Activated CD8-positive, alpha-beta T cell treated with anti-CD3 and anti-CD28 coated beads for 36 hours (primary cell): ENCODE measurements at regions not wholly inside any gene's neighbourhood (a gene's known extent, or its start where the extent isn't known, plus 50 kb on each side); places are given as distances from the start of the nearest gene placed in this dataset.

ENCODE experiments used
- ATAC-seq: fragments of 200-7000 bp; cut with Tn5 transposase; one replicate; pipeline ENCODE4 v1.10.0; 2021; ENCODE audit warnings: mild to moderate bottlenecking, moderate library complexity
- CTCF ChIA-PET: fragments of 350-600 bp; sonication (Branson Sonifier 250); formaldehyde crosslinking; loops from one replicate; lab custom pipeline; 2021; ENCODE audit warnings: antibody characterized with exemption; lab: Charles Lee
- POLR2A ChIA-PET: fragments of 350-600 bp; sonication (Branson Sonifier 250); formaldehyde crosslinking; loops from one replicate; lab custom pipeline; 2021; ENCODE audit warnings: antibody characterized with exemption; lab: Charles Lee
- DNase-seq: peaks from one replicate; pipeline ENCODE4 v3.0.0-alpha.2; 2020
- H3K27ac Mint-ChIP-seq: one replicate; pipeline ENCODE4 v1.8.0; 2021; ENCODE audit warnings: mild to moderate bottlenecking, mixed read lengths
- H3K27me3 Mint-ChIP-seq: one replicate; pipeline ENCODE4 v1.8.0; 2021; ENCODE audit warnings: mixed read lengths
- H3K36me3 Mint-ChIP-seq: one replicate; pipeline ENCODE4 v1.8.0; 2021; ENCODE audit warnings: low read depth, mixed read lengths
- H3K4me1 Mint-ChIP-seq: one replicate; pipeline ENCODE4 v1.8.0; 2021; ENCODE audit warnings: low read depth, mixed read lengths
- H3K4me3 Mint-ChIP-seq: one replicate; pipeline ENCODE4 v1.8.0; 2021; ENCODE audit warnings: mild to moderate bottlenecking, moderate library complexity, mixed read lengths
- H3K9me3 Mint-ChIP-seq: one replicate; pipeline ENCODE4 v1.8.0; 2021; ENCODE audit warnings: mixed read lengths
- intact Hi-C: fragments of 100-400 bp; cut with micrococcal nuclease; formaldehyde crosslinking; loops from one replicate; pipeline ENCODE4 v1.10.0; 2022
- TF ChIP-seq, protein P1 (sequence below): fragments of 200-600 bp; IDR thresholded peaks from one replicate; pipeline ENCODE4 v1.8.0; 2022; ENCODE audit warnings: antibody characterized with exemption, mild to moderate bottlenecking

DNA sequence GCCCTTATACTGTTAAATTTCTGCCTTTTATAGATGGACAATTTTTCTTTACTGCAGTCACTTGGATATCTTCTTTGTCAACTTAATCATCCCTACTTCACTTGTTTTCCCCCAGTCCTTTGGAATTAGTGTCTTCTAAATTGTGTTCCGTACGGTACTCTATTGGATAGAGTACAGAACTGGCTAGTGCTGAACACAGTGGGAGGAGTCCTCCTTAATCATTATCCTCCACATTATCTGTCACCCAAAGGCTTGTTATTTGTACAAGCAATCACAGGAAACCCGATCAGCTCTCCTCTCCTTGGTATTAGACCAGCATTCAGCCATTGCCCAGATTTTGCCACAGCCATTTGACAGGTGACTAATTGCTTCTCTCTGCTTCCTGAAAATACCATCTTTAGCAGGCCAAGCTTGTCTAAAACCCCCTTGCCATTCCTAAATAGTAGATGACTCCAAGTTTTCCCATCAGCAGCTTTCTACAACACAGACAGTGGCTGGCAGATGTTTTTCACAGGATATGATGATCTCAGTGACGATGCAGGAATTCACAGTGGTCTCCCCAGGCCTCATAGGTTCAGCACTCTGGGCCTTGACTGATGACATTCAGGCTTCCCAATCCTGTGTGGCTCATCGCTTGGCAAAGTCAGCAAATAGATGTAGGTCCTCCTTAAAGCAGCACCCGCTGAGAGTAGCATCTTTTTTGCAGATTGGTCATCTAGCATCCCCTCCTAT lies 216.0 kb upstream of the RGS6 start:
- intact Hi-C loops, result no loop called here
- H3K4me1 Mint-ChIP-seq, result peaks cover 10% of the 10 kb centered on the region
- POLR2A ChIA-PET, result no interaction called here
- no peak overlapping the region for H3K4me3 Mint-ChIP-seq
- H3K36me3 Mint-ChIP-seq, result peaks cover 6% of the 10 kb centered on the region
- no peaks in the 10 kb centered on the region for H3K27me3 Mint-ChIP-seq
- TF ChIP-seq, protein P1, sequence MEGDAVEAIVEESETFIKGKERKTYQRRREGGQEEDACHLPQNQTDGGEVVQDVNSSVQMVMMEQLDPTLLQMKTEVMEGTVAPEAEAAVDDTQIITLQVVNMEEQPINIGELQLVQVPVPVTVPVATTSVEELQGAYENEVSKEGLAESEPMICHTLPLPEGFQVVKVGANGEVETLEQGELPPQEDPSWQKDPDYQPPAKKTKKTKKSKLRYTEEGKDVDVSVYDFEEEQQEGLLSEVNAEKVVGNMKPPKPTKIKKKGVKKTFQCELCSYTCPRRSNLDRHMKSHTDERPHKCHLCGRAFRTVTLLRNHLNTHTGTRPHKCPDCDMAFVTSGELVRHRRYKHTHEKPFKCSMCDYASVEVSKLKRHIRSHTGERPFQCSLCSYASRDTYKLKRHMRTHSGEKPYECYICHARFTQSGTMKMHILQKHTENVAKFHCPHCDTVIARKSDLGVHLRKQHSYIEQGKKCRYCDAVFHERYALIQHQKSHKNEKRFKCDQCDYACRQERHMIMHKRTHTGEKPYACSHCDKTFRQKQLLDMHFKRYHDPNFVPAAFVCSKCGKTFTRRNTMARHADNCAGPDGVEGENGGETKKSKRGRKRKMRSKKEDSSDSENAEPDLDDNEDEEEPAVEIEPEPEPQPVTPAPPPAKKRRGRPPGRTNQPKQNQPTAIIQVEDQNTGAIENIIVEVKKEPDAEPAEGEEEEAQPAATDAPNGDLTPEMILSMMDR, result no peak
- H3K27ac Mint-ChIP-seq, result no peak overlapping the region
- no peak for DNase-seq
- ATAC-seq, result no peak
- no peaks in the 10 kb centered on the region for H3K9me3 Mint-ChIP-seq
- CTCF ChIA-PET, result interaction anchor here (1.4 kb wide), 1 partner anchor 11 kb away, joined by 5 read pairs; no protein-coding TSS in a partner anchor

DNA sequence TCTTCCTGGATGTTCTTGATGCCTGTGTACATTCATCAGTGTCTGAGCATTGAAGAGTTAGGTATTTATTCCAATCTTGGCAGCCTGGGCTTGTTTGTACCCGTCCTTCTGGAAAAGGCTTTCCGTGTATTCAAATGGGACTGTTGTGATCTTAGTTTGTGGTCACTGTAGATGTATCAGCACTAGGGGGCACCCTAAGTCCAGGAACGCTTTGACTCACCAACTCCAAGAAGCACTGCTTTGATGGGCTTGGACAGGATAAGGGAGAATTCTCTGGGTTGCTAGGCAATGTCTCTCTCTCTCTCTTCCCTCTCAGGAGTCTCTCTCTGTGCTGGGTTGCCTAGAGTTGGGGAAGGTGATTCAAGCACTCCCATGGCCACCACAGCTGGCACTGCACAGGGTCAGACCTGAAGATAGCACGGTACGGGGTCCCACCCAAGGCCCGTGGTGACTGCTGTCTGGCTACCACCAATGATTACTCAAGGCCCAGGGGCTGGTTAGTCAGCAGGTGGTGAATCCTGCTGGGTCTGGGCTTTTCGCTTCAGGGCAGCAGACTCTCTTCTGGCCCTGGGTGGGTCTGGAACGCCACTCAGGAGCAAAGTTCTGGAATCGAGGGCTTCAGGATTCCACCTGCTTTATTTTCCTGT lies 211.1 kb upstream of the RGS6 start:
- CTCF ChIA-PET, result interaction anchor here (0.7 to 1.8 kb wide), 3 partner anchors 8 to 32 kb away, joined by 3 to 6 read pairs (median 3); no protein-coding TSS in a partner anchor
- DNase-seq (peak; percentile 58), ATAC-seq (peak; percentile 56)
- H3K4me3 Mint-ChIP-seq, result no peak overlapping the region
- no peak overlapping the region for H3K27ac Mint-ChIP-seq
- H3K9me3 Mint-ChIP-seq, result no peaks in the 10 kb centered on the region
- peaks cover 19% of the 10 kb centered on the region for H3K36me3 Mint-ChIP-seq
- intact Hi-C loops, result no loop called here
- TF ChIP-seq, protein P1, result peak; percentile 57
- POLR2A ChIA-PET, result no interaction called here
- H3K4me1 Mint-ChIP-seq, result peaks cover 5% of the 10 kb centered on the region
- H3K27me3 Mint-ChIP-seq, result no peaks in the 10 kb centered on the region

DNA sequence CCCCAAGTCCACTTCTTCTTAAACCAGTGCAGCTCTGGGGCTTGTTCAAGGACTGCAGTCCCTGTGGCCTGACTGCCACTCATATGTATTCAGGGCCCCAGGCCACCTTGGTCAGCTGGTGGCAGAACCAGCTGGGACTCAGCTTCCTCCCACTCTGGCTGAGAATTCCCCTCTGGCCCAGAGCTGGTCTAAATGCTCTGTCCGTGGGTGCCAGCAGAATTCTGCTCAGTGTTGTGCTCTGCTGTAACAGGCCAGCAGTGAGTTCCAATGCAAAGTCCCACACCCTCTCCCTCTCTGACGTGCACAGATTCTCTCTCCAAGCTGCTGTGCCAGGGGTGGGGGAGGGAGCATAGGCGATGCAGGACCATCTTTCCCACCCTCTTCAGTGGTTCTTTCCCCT lies 210.4 kb upstream of the RGS6 start:
- TF ChIP-seq, protein P1, result no peak
- ChIA-PET CTCF (interaction anchor here (0.9 kb wide), 1 partner anchor 9 kb away, joined by 3 read pairs; no protein-coding TSS in a partner anchor), POLR2A (no interaction called here)
- H3K4me3 Mint-ChIP-seq, result no peak overlapping the region
- intact Hi-C loops, result no loop called here
- no peaks in the 10 kb centered on the region for H3K27me3 Mint-ChIP-seq
- DNase-seq (no peak), ATAC-seq (no peak)
- no peaks in the 10 kb centered on the region for H3K9me3 Mint-ChIP-seq
- H3K27ac Mint-ChIP-seq, result no peak overlapping the region
- H3K4me1 Mint-ChIP-seq, result peaks cover 5% of the 10 kb centered on the region
- peaks cover 19% of the 10 kb centered on the region for H3K36me3 Mint-ChIP-seq

DNA sequence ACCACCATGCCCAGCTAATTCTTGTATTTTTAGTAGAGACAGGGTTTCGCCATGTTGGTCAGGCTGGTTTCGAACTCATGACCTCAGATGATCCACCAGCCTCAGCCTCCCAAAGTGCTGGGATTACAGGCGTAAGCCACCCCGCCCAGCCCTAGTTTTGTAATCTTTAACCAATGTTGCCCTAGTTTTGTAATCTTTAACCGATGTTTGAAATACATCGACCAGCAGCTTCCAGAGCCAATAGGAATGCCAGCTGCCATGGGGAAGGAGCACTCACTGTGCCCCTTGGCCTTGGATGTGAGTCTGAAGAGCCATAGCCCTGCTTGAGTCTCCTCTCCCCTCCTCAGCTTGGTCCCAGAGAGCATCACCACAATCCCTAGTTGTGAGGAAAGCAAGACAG lies 209.3 kb upstream of the RGS6 start:
- H3K4me1 Mint-ChIP-seq, result peaks cover 5% of the 10 kb centered on the region

More for the DNA sequence above, 209.3 kb upstream of the RGS6 start:
- ChIA-PET POLR2A (interaction anchor here (1.6 kb wide), 1 partner anchor 11 kb away, joined by 3 read pairs; no protein-coding TSS in a partner anchor), CTCF (interaction anchor here (1.6 kb wide), 1 partner anchor 30 kb away, joined by 5 read pairs; no protein-coding TSS in a partner anchor)
- DNase-seq (no peak), ATAC-seq (no peak)
- Mint-ChIP-seq H3K4me3 (no peak overlapping the region), H3K9me3 (no peaks in the 10 kb centered on the region), H3K36me3 (peaks cover 19% of the 10 kb centered on the region), H3K27me3 (no peaks in the 10 kb centered on the region), H3K27ac (no peak overlapping the region)
- TF ChIP-seq, protein P1, result no peak
- intact Hi-C loops, result no loop called here
